Mucosa of gallbladder (tissue), 1 donor: ENCODE measurements at regions not wholly inside any gene's neighbourhood (a gene's known extent, or its start where the extent isn't known, plus 50 kb on each side); places are given as distances from the start of the nearest gene placed in this dataset.

Experiments
- DNase-seq: peaks from one replicate; pipeline ENCODE4 v3.0.0-alpha.2; 2020; ENCODE audit warnings: low spot score
- donor health status: DM: no; HTN: no; CAD: no.

GRCh38 chr18:22544626-22545025, 126.9 kb upstream of the CTAGE1 start:
- no peak for DNase-seq

GRCh38 chr18:22545066-22545760, 127.5 kb upstream of the CTAGE1 start:
- DNase-seq, result no peak

GRCh38 chr18:22546905-22547570, 129.3 kb upstream of the CTAGE1 start:
- no peak for DNase-seq

GRCh38 chr18:22547807-22548561, 130.3 kb upstream of the CTAGE1 start:
- no peak for DNase-seq

- no peak for DNase-seq
Measured at GRCh38 chr18:22549260-22549937, 131.7 kb upstream of the CTAGE1 start.

- DNase-seq, result no peak
Measured at GRCh38 chr18:22550366-22550765, 132.7 kb upstream of the CTAGE1 start.

- no peak for DNase-seq
Measured at GRCh38 chr18:22550861-22551260, 133.1 kb upstream of the CTAGE1 start.

- DNase-seq, result no peak
Measured at GRCh38 chr18:22551536-22552151, 133.9 kb upstream of the CTAGE1 start.

- no peak for DNase-seq
Measured at GRCh38 chr18:22552254-22552653, 134.5 kb upstream of the CTAGE1 start.

GRCh38 chr18:22552899-22553460, 135.3 kb upstream of the CTAGE1 start:
- DNase-seq, result no peak

GRCh38 chr18:22556222-22557167, 138.8 kb upstream of the CTAGE1 start:
- peak; percentile 76 for DNase-seq

- DNase-seq, result no peak
Measured at GRCh38 chr18:22557168-22557941, 139.6 kb upstream of the CTAGE1 start.

GRCh38 chr18:22558945-22559385, 141.2 kb upstream of the CTAGE1 start:
- peak; percentile 65 for DNase-seq

- DNase-seq, result peak; percentile 45
Measured at GRCh38 chr18:22559414-22560274, 141.9 kb upstream of the CTAGE1 start.

- no peak for DNase-seq
Measured at GRCh38 chr18:22560275-22560610, 142.5 kb upstream of the CTAGE1 start.

GRCh38 chr18:22560797-22561196, 143.1 kb upstream of the CTAGE1 start:
- no peak for DNase-seq

- peak; percentile 61 for DNase-seq
Measured at GRCh38 chr18:22563164-22563583, 145.5 kb upstream of the CTAGE1 start.

- no peak for DNase-seq
Measured at GRCh38 chr18:22564036-22564435, 146.3 kb upstream of the CTAGE1 start.
